ENCODE measurements at regions not wholly inside any gene's neighbourhood (a gene's known extent, or its start where the extent isn't known, plus 50 kb on each side); places are given as distances from the start of the nearest gene placed in this dataset.

GRCh38 chr20:12660918-12661317 lies 347.9 kb upstream of the SPTLC3 start:
- Mint-ChIP-seq H3K27me3 (ENCODE audit: low read depth) (no peaks in the 10 kb centered on the region), H3K36me3 (ENCODE audit: low read depth) (no peaks in the 10 kb centered on the region), H3K4me3 (no peak overlapping the region), H3K27ac (ENCODE audit: unreplicated experiment) (no peak overlapping the region), H3K4me1 (no peaks in the 10 kb centered on the region), H3K9me3 (peaks cover 10% of the 10 kb centered on the region)
- peak; percentile 1 for DNase-seq (ENCODE audit: low read depth, low spot score)
- TF ChIP-seq CTCF (conservative IDR thresholded peaks at IDR 0.05), result peak; percentile 54

GRCh38 chr20:12670301-12670700 lies 338.5 kb upstream of the SPTLC3 start:
- DNase-seq (ENCODE audit: low read depth, low spot score), result no peak
- no peaks in the 10 kb centered on the region for H3K27me3 Mint-ChIP-seq (ENCODE audit: low read depth)
- no peak overlapping the region for H3K4me3 Mint-ChIP-seq
- no peaks in the 10 kb centered on the region for H3K9me3 Mint-ChIP-seq
- TF ChIP-seq CTCF (conservative IDR thresholded peaks at IDR 0.05), result no peak
- no peak overlapping the region for H3K27ac Mint-ChIP-seq (ENCODE audit: unreplicated experiment)
- H3K36me3 Mint-ChIP-seq (ENCODE audit: low read depth), result no peaks in the 10 kb centered on the region
- no peaks in the 10 kb centered on the region for H3K4me1 Mint-ChIP-seq

- Mint-ChIP-seq H3K36me3 (ENCODE audit: low read depth) (no peaks in the 10 kb centered on the region), H3K27me3 (ENCODE audit: low read depth) (no peaks in the 10 kb centered on the region), H3K27ac (ENCODE audit: unreplicated experiment) (no peak overlapping the region), H3K4me3 (no peak overlapping the region), H3K4me1 (no peaks in the 10 kb centered on the region), H3K9me3 (no peaks in the 10 kb centered on the region)
- TF ChIP-seq CTCF (conservative IDR thresholded peaks at IDR 0.05), result no peak
- no peak for DNase-seq (ENCODE audit: low read depth, low spot score)
These were observed 335.4 kb upstream of the SPTLC3 start for GRCh38 chr20:12673352-12673751.

GRCh38 chr20:12677925-12678324 lies 330.8 kb upstream of the SPTLC3 start:
- TF ChIP-seq CTCF (conservative IDR thresholded peaks at IDR 0.05), result no peak
- H3K9me3 Mint-ChIP-seq, result no peaks in the 10 kb centered on the region
- H3K4me1 Mint-ChIP-seq, result no peaks in the 10 kb centered on the region
- H3K27ac Mint-ChIP-seq (ENCODE audit: unreplicated experiment), result no peak overlapping the region
- no peaks in the 10 kb centered on the region for H3K36me3 Mint-ChIP-seq (ENCODE audit: low read depth)
- DNase-seq (ENCODE audit: low read depth, low spot score), result no peak
- H3K4me3 Mint-ChIP-seq, result no peak overlapping the region
- H3K27me3 Mint-ChIP-seq (ENCODE audit: low read depth), result no peaks in the 10 kb centered on the region

- no peaks in the 10 kb centered on the region for H3K27me3 Mint-ChIP-seq (ENCODE audit: low read depth)
- DNase-seq (ENCODE audit: low read depth, low spot score), result no peak
- no peak overlapping the region for H3K27ac Mint-ChIP-seq (ENCODE audit: unreplicated experiment)
- no peaks in the 10 kb centered on the region for H3K4me1 Mint-ChIP-seq
- no peak overlapping the region for H3K4me3 Mint-ChIP-seq
- H3K9me3 Mint-ChIP-seq, result no peaks in the 10 kb centered on the region
- no peak for TF ChIP-seq CTCF (conservative IDR thresholded peaks at IDR 0.05)
- no peaks in the 10 kb centered on the region for H3K36me3 Mint-ChIP-seq (ENCODE audit: low read depth)
These were observed 329.3 kb upstream of the SPTLC3 start for GRCh38 chr20:12679447-12679846.

- no peaks in the 10 kb centered on the region for H3K36me3 Mint-ChIP-seq (ENCODE audit: low read depth)
- DNase-seq (ENCODE audit: low read depth, low spot score), result no peak
- H3K27ac Mint-ChIP-seq (ENCODE audit: unreplicated experiment), result no peak overlapping the region
- H3K9me3 Mint-ChIP-seq, result no peaks in the 10 kb centered on the region
- TF ChIP-seq CTCF (conservative IDR thresholded peaks at IDR 0.05), result no peak
- no peaks in the 10 kb centered on the region for H3K4me1 Mint-ChIP-seq
- H3K27me3 Mint-ChIP-seq (ENCODE audit: low read depth), result no peaks in the 10 kb centered on the region
- H3K4me3 Mint-ChIP-seq, result no peak overlapping the region
These were observed 326.2 kb upstream of the SPTLC3 start for GRCh38 chr20:12682613-12683012.

All from neural crest cell (in vitro differentiated cells).